Neural cell (in vitro differentiated cells): ENCODE measurements at regions not wholly inside any gene's neighbourhood (a gene's known extent, or its start where the extent isn't known, plus 50 kb on each side); places are given as distances from the start of the nearest gene placed in this dataset.

ENCODE experiments used
- H2AFZ ChIP-seq: fragments of 200-600, 300-800 bp; sonication (generic), shearing (Covaris generic); 2 replicates; pipeline ENCODE4 v1.6.0; 2014; ENCODE audit warnings: low read depth, mild to moderate bottlenecking, antibody characterized with exemption, low read length, moderate library complexity
- H3F3A ChIP-seq: fragments of 200-600 bp; shearing (Covaris generic); 2 replicates; pipeline ENCODE4 v1.6.1; 2016; ENCODE audit warnings: mild to moderate bottlenecking, moderate library complexity, mixed read lengths, antibody characterized with exemption, low read length; ENCODE audit not compliant: insufficient read depth, poor library complexity, severe bottlenecking
- H3K27ac ChIP-seq: fragments of 200-600, 300-800 bp; sonication (generic), shearing (Covaris generic); 2 replicates; pipeline ENCODE4 v1.5.1; 2014; ENCODE audit warnings: mild to moderate bottlenecking, low read length, moderate library complexity
- H3K27me3 ChIP-seq: fragments of 300-800, 200-600 bp; sonication (generic), shearing (Covaris generic); 2 replicates; pipeline ENCODE4 v1.6.0; 2014; ENCODE audit warnings: mild to moderate bottlenecking, low read depth, low read length, moderate library complexity; ENCODE audit not compliant: insufficient read depth
- H3K36me3 ChIP-seq: fragments of 300-800, 200-600 bp; sonication (generic), shearing (Covaris generic); 2 replicates; pipeline ENCODE4 v1.5.1; 2014; ENCODE audit warnings: mild to moderate bottlenecking, antibody characterized with exemption, low read length, moderate library complexity; ENCODE audit not compliant: insufficient read depth
- H3K4me2 ChIP-seq: fragments of 300-800, 200-600 bp; sonication (generic), shearing (Covaris generic); 2 replicates; pipeline ENCODE4 v1.6.0; 2014; ENCODE audit warnings: mild to moderate bottlenecking, low read length
- H3K4me3 ChIP-seq: fragments of 300-800, 200-600 bp; sonication (generic), shearing (Covaris generic); 2 replicates; pipeline ENCODE4 v1.5.1; 2014; ENCODE audit warnings: mild to moderate bottlenecking, low read length, moderate library complexity
- H3K79me2 ChIP-seq: fragments of 200-600 bp; shearing (Covaris generic); replicated peaks from 2 replicates; pipeline ENCODE4 v1.6.0; 2014; ENCODE audit warnings: mild to moderate bottlenecking, low read length, moderate library complexity; ENCODE audit not compliant: insufficient read depth
- H3K9ac ChIP-seq: fragments of 300-800, 200-600 bp; sonication (generic), shearing (Covaris generic); 2 replicates; pipeline ENCODE4 v1.6.1; 2016; ENCODE audit warnings: mild to moderate bottlenecking, low read length, mixed read lengths
- H3K9me2 ChIP-seq: fragments of 200-600 bp; shearing (Covaris generic); 2 replicates; pipeline ENCODE4 v1.6.1; 2016; ENCODE audit warnings: mild to moderate bottlenecking, low read length, mixed read lengths; ENCODE audit not compliant: insufficient read depth
- H3K9me3 ChIP-seq: fragments of 200-600, 300-800 bp; sonication (generic), shearing (Covaris generic); 2 replicates; pipeline ENCODE4 v1.6.1; 2016; ENCODE audit warnings: mild to moderate bottlenecking, mixed run types, low read length, moderate library complexity, mixed read lengths
- H4K20me1 ChIP-seq: fragments of 200-600 bp; shearing (Covaris generic); 2 replicates; pipeline ENCODE4 v1.6.1; 2016; ENCODE audit warnings: mild to moderate bottlenecking, mixed run types; ENCODE audit not compliant: insufficient read depth
- EP300 ChIP-seq: fragments of 450-650 bp; conservative IDR thresholded peaks from 2 replicates; pipeline ENCODE4 v1.6.1; 2014; ENCODE audit warnings: antibody characterized with exemption, mild to moderate bottlenecking, moderate library complexity; ENCODE audit not compliant: poor library complexity, severe bottlenecking
- EZH2 ChIP-seq: fragments of 200-600, 300-800 bp; shearing (Covaris generic), sonication (generic); IDR thresholded peaks from 2 replicates; pipeline ENCODE4 v1.6.1; 2014; ENCODE audit warnings: antibody characterized with exemption, low read length, borderline replicate concordance, mild to moderate bottlenecking; ENCODE audit not compliant: insufficient read depth, poor library complexity, severe bottlenecking
- MXI1 ChIP-seq: fragments of 450-650 bp; conservative IDR thresholded peaks from 2 replicates; pipeline ENCODE4 v1.6.1; 2014; ENCODE audit warnings: antibody characterized with exemption, mild to moderate bottlenecking; ENCODE audit not compliant: poor library complexity, severe bottlenecking
- POLR2AphosphoS5 ChIP-seq: IDR thresholded peaks from 2 replicates; pipeline ENCODE4 v1.6.1; 2012
- RAD21 ChIP-seq: fragments of 450-650 bp; conservative IDR thresholded peaks from 2 replicates; pipeline ENCODE4 v1.6.1; 2014; ENCODE audit warnings: antibody characterized with exemption, mild to moderate bottlenecking, moderate library complexity
- SMC3 ChIP-seq: fragments of 450-650 bp; conservative IDR thresholded peaks from 2 replicates; pipeline ENCODE4 v1.6.1; 2014; ENCODE audit warnings: antibody characterized with exemption, mild to moderate bottlenecking, moderate library complexity; ENCODE audit not compliant: poor library complexity
- TAF1 ChIP-seq: IDR thresholded peaks from 2 replicates; pipeline ENCODE4 v1.6.1; 2012; ENCODE audit warnings: low read depth
- TF ChIP-seq, protein P1 (sequence below): IDR thresholded peaks from 2 replicates; pipeline ENCODE4 v1.6.1; 2012; ENCODE audit warnings: borderline replicate concordance
- TF ChIP-seq, protein P2 (sequence below): fragments of 450-650 bp; IDR thresholded peaks from 2 replicates; pipeline ENCODE4 v1.5.1; 2014; ENCODE audit warnings: antibody characterized with exemption, mild to moderate bottlenecking, moderate library complexity; ENCODE audit not compliant: poor library complexity, severe bottlenecking

DNA sequence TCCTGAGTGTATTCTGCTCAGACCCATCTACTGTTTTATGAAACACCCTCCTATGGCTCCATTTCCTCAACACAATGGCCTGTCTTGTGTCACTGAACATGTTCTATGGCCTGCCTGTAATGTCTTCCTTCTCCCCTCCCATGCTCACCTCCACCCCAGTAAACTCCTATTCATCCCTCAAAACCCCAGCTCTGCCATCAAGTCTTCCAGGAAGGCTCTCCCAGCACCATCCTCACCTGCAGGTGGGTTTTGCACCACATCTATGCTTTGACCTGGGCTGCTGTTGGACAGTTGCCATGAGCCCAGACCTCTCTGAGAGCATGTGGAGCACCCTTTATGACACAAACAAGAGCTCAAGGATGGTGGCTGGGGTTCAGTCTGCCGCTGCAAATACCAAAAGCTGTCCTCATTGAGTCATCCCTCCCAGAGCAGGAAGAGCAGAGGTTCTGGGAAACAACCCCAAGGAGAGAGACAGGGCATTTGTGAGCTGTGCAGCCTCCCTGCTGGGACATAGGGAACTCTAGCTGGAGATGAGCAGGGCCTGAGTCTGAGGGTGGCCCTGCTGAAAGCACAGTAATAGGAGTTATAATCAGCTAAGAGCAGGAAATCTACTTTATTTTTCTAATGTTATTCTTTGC lies 93.8 kb upstream of the CD93 start:
- Histone ChIP-seq H3K79me2 (no peaks in the 10 kb centered on the region), H3K27me3 (no peaks in the 10 kb centered on the region), H2AFZ (no peak overlapping the region), H3K9ac (no peak overlapping the region), H3K4me2 (no peak overlapping the region), H3F3A (no peaks in the 10 kb centered on the region), H3K27ac (no peak overlapping the region), H3K9me3 (no peaks in the 10 kb centered on the region), H3K36me3 (no peaks in the 10 kb centered on the region), H3K9me2 (no peaks in the 10 kb centered on the region), H3K4me3 (no peak overlapping the region), H4K20me1 (no peaks in the 10 kb centered on the region)
- TF ChIP-seq, protein P1, sequence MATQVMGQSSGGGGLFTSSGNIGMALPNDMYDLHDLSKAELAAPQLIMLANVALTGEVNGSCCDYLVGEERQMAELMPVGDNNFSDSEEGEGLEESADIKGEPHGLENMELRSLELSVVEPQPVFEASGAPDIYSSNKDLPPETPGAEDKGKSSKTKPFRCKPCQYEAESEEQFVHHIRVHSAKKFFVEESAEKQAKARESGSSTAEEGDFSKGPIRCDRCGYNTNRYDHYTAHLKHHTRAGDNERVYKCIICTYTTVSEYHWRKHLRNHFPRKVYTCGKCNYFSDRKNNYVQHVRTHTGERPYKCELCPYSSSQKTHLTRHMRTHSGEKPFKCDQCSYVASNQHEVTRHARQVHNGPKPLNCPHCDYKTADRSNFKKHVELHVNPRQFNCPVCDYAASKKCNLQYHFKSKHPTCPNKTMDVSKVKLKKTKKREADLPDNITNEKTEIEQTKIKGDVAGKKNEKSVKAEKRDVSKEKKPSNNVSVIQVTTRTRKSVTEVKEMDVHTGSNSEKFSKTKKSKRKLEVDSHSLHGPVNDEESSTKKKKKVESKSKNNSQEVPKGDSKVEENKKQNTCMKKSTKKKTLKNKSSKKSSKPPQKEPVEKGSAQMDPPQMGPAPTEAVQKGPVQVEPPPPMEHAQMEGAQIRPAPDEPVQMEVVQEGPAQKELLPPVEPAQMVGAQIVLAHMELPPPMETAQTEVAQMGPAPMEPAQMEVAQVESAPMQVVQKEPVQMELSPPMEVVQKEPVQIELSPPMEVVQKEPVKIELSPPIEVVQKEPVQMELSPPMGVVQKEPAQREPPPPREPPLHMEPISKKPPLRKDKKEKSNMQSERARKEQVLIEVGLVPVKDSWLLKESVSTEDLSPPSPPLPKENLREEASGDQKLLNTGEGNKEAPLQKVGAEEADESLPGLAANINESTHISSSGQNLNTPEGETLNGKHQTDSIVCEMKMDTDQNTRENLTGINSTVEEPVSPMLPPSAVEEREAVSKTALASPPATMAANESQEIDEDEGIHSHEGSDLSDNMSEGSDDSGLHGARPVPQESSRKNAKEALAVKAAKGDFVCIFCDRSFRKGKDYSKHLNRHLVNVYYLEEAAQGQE = no peak
- no peak for TF ChIP-seq POLR2AphosphoS5
- TF ChIP-seq MXI1 = no peak
- TF ChIP-seq SMC3 = no peak
- no peak for TF ChIP-seq RAD21
- TF ChIP-seq EP300 = no peak
- TF ChIP-seq, protein P2, sequence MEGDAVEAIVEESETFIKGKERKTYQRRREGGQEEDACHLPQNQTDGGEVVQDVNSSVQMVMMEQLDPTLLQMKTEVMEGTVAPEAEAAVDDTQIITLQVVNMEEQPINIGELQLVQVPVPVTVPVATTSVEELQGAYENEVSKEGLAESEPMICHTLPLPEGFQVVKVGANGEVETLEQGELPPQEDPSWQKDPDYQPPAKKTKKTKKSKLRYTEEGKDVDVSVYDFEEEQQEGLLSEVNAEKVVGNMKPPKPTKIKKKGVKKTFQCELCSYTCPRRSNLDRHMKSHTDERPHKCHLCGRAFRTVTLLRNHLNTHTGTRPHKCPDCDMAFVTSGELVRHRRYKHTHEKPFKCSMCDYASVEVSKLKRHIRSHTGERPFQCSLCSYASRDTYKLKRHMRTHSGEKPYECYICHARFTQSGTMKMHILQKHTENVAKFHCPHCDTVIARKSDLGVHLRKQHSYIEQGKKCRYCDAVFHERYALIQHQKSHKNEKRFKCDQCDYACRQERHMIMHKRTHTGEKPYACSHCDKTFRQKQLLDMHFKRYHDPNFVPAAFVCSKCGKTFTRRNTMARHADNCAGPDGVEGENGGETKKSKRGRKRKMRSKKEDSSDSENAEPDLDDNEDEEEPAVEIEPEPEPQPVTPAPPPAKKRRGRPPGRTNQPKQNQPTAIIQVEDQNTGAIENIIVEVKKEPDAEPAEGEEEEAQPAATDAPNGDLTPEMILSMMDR = no peak
- no peak for TF ChIP-seq TAF1
- no peak for TF ChIP-seq EZH2

- H3K36me3 ChIP-seq = no peaks in the 10 kb centered on the region
- H3K27ac ChIP-seq = no peak overlapping the region
- TF ChIP-seq EZH2 (no peak), MXI1 (no peak), RAD21 (no peak), TAF1 (no peak), EP300 (no peak), SMC3 (no peak), POLR2AphosphoS5 (no peak)
- TF ChIP-seq, protein P1 = no peak
- TF ChIP-seq, protein P2 = no peak
- H3K79me2 ChIP-seq = no peaks in the 10 kb centered on the region
- H3K9ac ChIP-seq = no peak overlapping the region
- no peaks in the 10 kb centered on the region for H3K9me2 ChIP-seq
- H3K27me3 ChIP-seq = no peaks in the 10 kb centered on the region
- H4K20me1 ChIP-seq = no peaks in the 10 kb centered on the region
- no peaks in the 10 kb centered on the region for H3K9me3 ChIP-seq
- no peaks in the 10 kb centered on the region for H3F3A ChIP-seq
- no peak overlapping the region for H3K4me2 ChIP-seq
- H2AFZ ChIP-seq = no peak overlapping the region
- no peak overlapping the region for H3K4me3 ChIP-seq
These were observed 92.7 kb upstream of the CD93 start for GRCh38 chr20:23178806-23179205.
